SU-DHL-6 (cell line): ENCODE measurements at regions not wholly inside any gene's neighbourhood (a gene's known extent, or its start where the extent isn't known, plus 50 kb on each side); places are given as distances from the start of the nearest gene placed in this dataset.

Source experiments
- EZH2phosphoT487 ChIP-seq: fragments of 200-600 bp; sonication (generic), shearing (Covaris generic); conservative IDR thresholded peaks from 2 replicates; pipeline ENCODE4 v1.6.1; 2018; ENCODE audit warnings: mild to moderate bottlenecking, antibody characterized with exemption, low read length, moderate library complexity, mixed read lengths
- TF ChIP-seq, protein P1 (sequence below): fragments of 200-600 bp; sonication (generic); IDR thresholded peaks from one replicate; pipeline ENCODE4 v1.5.1; 2017; ENCODE audit warnings: antibody characterized with exemption, mild to moderate bottlenecking, low read length, moderate library complexity; ENCODE audit not compliant: insufficient read depth, poor library complexity, severe bottlenecking

DNA sequence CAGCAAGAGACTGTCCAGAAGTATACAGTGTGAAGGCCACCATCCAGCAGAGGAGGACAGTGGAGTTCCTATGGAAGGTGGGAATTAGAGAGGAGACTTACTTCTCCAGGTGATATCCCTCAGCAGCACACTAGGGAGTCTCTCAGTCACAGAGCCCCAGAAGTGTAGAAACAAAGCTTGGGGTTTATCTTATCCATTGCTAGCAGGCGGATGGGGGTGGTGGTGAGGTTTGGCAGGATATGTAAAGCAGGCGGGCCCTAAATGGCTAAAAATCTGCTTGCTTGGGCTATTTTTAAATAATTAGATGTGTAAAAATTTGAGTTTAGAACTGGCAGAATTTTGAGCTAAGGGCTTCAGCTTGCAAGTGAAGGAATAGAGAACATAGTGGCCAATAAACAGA lies 50.1 kb upstream of the RGS18 start:
- TF ChIP-seq, protein P1, sequence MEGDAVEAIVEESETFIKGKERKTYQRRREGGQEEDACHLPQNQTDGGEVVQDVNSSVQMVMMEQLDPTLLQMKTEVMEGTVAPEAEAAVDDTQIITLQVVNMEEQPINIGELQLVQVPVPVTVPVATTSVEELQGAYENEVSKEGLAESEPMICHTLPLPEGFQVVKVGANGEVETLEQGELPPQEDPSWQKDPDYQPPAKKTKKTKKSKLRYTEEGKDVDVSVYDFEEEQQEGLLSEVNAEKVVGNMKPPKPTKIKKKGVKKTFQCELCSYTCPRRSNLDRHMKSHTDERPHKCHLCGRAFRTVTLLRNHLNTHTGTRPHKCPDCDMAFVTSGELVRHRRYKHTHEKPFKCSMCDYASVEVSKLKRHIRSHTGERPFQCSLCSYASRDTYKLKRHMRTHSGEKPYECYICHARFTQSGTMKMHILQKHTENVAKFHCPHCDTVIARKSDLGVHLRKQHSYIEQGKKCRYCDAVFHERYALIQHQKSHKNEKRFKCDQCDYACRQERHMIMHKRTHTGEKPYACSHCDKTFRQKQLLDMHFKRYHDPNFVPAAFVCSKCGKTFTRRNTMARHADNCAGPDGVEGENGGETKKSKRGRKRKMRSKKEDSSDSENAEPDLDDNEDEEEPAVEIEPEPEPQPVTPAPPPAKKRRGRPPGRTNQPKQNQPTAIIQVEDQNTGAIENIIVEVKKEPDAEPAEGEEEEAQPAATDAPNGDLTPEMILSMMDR, result no peak
- TF ChIP-seq EZH2phosphoT487, result no peak
